GM12874 (cell line): ENCODE measurements at regions not wholly inside any gene's neighbourhood (a gene's known extent, or its start where the extent isn't known, plus 50 kb on each side); places are given as distances from the start of the nearest gene placed in this dataset.

Experiments used
- TF ChIP-seq, protein P1 (sequence below): IDR thresholded peaks from 2 replicates; pipeline ENCODE4 v1.5.1; 2011; ENCODE audit warnings: low read depth, mild to moderate bottlenecking, control low read depth, low read length, moderate library complexity; ENCODE audit not compliant: insufficient read depth

DNA sequence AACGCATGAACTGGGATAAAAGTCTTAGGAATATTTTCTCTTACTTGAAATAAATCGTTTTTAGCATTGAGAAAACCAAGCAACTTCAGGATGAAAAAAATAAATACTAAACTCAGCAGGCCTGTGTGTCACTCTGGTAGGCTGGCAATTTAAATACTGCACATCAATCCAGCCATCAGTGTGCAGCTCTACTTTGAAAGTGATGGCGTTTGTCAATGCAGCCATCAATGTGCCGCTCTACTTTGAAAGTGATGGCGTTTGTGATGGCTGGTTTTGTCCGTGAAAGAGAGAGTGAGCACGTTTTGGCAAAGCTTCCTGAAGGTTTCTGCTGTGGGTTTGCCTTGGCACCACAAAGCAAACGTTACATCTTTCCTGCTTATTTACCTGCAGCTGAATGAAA, 543.5 kb upstream of the SALL3 start:
- TF ChIP-seq, protein P1, sequence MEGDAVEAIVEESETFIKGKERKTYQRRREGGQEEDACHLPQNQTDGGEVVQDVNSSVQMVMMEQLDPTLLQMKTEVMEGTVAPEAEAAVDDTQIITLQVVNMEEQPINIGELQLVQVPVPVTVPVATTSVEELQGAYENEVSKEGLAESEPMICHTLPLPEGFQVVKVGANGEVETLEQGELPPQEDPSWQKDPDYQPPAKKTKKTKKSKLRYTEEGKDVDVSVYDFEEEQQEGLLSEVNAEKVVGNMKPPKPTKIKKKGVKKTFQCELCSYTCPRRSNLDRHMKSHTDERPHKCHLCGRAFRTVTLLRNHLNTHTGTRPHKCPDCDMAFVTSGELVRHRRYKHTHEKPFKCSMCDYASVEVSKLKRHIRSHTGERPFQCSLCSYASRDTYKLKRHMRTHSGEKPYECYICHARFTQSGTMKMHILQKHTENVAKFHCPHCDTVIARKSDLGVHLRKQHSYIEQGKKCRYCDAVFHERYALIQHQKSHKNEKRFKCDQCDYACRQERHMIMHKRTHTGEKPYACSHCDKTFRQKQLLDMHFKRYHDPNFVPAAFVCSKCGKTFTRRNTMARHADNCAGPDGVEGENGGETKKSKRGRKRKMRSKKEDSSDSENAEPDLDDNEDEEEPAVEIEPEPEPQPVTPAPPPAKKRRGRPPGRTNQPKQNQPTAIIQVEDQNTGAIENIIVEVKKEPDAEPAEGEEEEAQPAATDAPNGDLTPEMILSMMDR = no peak

DNA sequence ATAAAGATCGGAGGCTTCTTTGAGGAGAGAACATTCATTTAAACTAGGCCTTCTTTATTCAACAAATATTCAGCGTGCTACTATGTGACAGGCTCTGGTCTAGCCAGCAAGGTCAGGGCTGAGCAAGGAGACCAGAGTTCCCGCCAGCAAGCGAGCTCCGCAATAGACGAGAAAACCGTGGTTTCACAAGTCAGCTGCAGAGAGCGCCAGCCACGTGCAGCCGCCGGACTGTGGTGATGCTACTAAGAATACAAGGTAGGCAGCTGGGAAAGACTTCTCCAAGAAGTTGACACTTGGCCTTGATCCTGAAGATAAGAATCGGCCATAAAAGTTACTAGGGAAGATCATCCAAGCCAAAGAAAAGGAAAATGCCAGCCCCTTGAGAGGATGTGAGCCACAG, 533.7 kb upstream of the SALL3 start:
- TF ChIP-seq, protein P1 = no peak

DNA sequence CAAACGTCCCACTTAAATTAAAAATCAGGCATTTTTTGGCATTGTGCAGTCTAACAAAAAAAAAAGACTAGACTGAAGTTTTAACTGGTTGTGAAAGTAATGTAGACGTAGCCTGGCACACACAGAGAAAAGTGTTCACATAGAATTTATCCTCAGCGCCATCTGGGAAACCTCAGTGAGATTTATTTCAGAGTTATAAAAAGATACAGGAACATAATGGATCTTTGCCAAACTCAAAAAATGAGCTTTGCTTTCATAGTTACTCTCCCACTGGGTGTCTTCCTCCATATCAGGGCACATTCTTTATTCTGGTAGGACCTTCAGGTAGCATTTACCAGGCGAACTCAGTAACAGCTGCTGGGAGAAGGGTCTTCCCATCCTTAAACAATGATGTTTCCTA, 532.4 kb upstream of the SALL3 start:
- TF ChIP-seq, protein P1 = no peak

DNA sequence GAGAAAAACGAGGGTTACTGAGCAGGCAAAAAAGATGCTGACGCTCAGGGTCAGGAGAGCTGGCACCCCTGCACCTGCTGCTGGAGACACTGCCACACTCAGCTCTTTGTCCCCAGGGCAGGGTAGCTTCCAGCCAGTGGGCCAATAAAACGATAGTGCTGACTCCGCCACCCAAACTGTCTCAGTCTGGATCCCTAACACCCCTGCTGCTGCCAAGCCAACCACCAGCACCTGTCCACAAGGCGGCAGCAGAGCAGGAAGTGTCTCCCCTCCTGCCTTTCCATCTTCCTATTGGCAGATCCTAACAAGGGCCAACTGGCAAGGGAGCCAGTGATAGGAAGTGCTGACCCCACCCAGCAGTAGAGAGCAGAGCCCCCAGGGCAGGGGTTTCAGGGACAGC, 531.5 kb upstream of the SALL3 start:
- TF ChIP-seq, protein P1 = no peak

DNA sequence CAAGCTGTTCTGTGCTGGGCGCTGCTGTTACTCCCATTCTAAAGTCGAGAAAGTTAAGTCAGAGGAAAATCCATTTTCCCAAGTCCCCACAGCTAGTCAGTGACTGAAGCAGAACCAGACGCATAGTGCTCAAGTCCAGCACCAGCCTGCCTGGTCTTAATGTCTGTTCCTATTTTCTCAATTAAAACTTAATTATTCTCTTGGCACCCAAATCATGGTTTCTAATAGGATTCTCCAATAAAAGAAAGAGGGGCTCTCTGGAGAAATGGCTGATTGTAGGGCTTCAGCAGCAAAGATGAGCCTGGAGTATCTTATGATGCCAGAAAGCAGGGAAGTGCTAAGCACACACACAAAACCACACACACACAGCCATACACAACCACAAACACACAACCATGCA, 531.0 kb upstream of the SALL3 start:
- TF ChIP-seq, protein P1 = no peak

DNA sequence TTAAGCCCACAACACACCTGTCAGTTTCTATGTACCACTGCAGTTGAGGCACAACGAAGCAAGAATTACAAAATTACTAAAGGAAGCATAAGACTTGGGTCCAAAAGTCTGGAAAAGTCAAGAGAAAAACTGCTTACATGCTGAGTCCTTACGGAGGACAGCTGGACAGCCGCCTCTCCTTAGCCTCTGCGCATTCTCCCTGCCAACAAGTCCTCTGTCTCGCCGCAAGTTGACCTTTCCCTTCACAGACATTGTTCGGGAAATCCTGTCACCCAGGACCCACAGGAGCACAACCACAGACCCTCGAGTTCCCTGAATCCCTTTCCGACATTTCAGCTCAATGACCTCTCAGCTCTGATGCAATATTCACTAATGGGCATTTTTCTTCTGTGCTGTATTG, 525.4 kb upstream of the SALL3 start:
- TF ChIP-seq, protein P1 = no peak

DNA sequence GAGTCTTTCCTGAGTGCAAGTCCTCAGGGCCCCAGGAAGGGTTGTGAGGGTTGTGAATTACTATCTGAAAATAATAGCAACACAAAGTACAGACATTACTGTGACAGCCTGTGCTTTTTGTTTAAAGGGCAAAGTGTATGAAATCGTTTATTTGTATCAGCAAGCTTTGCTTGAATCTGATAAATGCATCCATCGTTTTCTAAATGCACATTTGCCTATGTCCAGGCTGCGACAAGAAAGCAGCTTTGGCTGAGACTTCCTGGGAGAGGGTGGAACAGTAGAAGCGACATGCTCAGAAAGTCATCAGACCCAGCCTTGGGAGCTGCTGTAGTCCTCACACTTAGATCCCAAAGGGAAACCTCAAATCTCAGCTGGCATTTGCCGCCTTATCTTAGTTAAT, 524.2 kb upstream of the SALL3 start:
- TF ChIP-seq, protein P1 = no peak

DNA sequence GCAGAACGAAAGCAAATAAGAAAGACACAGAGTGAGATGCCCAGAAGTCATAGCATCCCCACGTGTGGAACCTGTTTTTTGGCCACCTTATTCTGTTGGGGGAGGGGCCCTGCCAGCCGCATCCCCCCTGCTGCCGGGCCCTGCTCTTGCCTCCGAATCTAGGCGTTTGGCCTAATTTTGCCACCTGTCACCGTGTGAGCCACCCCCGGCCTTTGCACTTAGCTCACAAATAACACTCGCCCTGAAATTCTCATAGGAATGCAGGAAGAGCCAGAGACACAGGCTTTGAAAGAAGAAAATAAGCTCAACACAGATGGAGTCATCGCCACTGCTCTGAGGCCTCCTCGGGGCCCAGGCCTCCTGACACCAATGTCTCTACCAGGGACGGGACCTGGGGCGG, 522.6 kb upstream of the SALL3 start:
- TF ChIP-seq, protein P1 = no peak
